Esophagus mucosa (tissue), 1 donor: ENCODE measurements at regions not wholly inside any gene's neighbourhood (a gene's known extent, or its start where the extent isn't known, plus 50 kb on each side); places are given as distances from the start of the nearest gene placed in this dataset.

Experiments used
- ATAC-seq: fragments of 200-7000 bp; cut with Tn5 transposase; one replicate; pipeline ENCODE4 v1.9.1; 2020
- donor health status: DM: yes; HTN: yes; CAD: no.

GRCh38 chr22:47775686-47776085, 1013.2 kb downstream of the TBC1D22A start:
- peak; percentile 52 for ATAC-seq

- no peak for ATAC-seq
Measured at GRCh38 chr22:47775191-47775590, 1012.7 kb downstream of the TBC1D22A start.

- ATAC-seq, result no peak
Measured at GRCh38 chr22:47773635-47774034, 1011.2 kb downstream of the TBC1D22A start.

GRCh38 chr22:47772864-47773263, 1010.4 kb downstream of the TBC1D22A start:
- no peak for ATAC-seq

- ATAC-seq, result no peak
Measured at GRCh38 chr22:47769652-47770051, 1007.2 kb downstream of the TBC1D22A start.

GRCh38 chr22:47768027-47768426, 1005.6 kb downstream of the TBC1D22A start:
- no peak for ATAC-seq

GRCh38 chr22:47767403-47767802, 1005.0 kb downstream of the TBC1D22A start:
- no peak for ATAC-seq

GRCh38 chr22:47765757-47766156, 1003.3 kb downstream of the TBC1D22A start:
- ATAC-seq, result no peak

GRCh38 chr22:47762141-47762540, 999.7 kb downstream of the TBC1D22A start:
- ATAC-seq, result no peak

- ATAC-seq, result no peak
Measured at GRCh38 chr22:47759909-47760308, 997.5 kb downstream of the TBC1D22A start.

- ATAC-seq, result no peak
Measured at GRCh38 chr22:47757741-47758140, 995.3 kb downstream of the TBC1D22A start.

- ATAC-seq, result no peak
Measured at GRCh38 chr22:47750086-47750485, 987.6 kb downstream of the TBC1D22A start.

- no peak for ATAC-seq
Measured at GRCh38 chr22:47748957-47749356, 986.5 kb downstream of the TBC1D22A start.

- no peak for ATAC-seq
Measured at GRCh38 chr22:47748271-47748670, 985.8 kb downstream of the TBC1D22A start.

- no peak for ATAC-seq
Measured at GRCh38 chr22:47740109-47740805, 977.8 kb downstream of the TBC1D22A start.

GRCh38 chr22:47739291-47740015, 977.0 kb downstream of the TBC1D22A start:
- no peak for ATAC-seq

GRCh38 chr22:47738472-47739013, 976.1 kb downstream of the TBC1D22A start:
- ATAC-seq, result no peak

GRCh38 chr22:47736186-47737034, 974.0 kb downstream of the TBC1D22A start:
- ATAC-seq, result peak; percentile 49

GRCh38 chr22:47734511-47734910, 972.1 kb downstream of the TBC1D22A start:
- no peak for ATAC-seq

- ATAC-seq, result no peak
Measured at GRCh38 chr22:47727641-47728040, 965.2 kb downstream of the TBC1D22A start.

- ATAC-seq, result no peak
Measured at GRCh38 chr22:47724751-47725150, 962.3 kb downstream of the TBC1D22A start.

- ATAC-seq, result no peak
Measured at GRCh38 chr22:47724030-47724429, 961.6 kb downstream of the TBC1D22A start.

- ATAC-seq, result no peak
Measured at GRCh38 chr22:47718337-47718736, 955.9 kb downstream of the TBC1D22A start.
